Middle frontal gyrus (tissue), 1 donor: ENCODE measurements at regions not wholly inside any gene's neighbourhood (a gene's known extent, or its start where the extent isn't known, plus 50 kb on each side); places are given as distances from the start of the nearest gene placed in this dataset.

Experiments used
- DNase-seq: peaks from one replicate; pipeline ENCODE4 v3.0.0-alpha.2; 2015; ENCODE audit warnings: low spot score; ENCODE audit errors: extremely low spot score

DNA sequence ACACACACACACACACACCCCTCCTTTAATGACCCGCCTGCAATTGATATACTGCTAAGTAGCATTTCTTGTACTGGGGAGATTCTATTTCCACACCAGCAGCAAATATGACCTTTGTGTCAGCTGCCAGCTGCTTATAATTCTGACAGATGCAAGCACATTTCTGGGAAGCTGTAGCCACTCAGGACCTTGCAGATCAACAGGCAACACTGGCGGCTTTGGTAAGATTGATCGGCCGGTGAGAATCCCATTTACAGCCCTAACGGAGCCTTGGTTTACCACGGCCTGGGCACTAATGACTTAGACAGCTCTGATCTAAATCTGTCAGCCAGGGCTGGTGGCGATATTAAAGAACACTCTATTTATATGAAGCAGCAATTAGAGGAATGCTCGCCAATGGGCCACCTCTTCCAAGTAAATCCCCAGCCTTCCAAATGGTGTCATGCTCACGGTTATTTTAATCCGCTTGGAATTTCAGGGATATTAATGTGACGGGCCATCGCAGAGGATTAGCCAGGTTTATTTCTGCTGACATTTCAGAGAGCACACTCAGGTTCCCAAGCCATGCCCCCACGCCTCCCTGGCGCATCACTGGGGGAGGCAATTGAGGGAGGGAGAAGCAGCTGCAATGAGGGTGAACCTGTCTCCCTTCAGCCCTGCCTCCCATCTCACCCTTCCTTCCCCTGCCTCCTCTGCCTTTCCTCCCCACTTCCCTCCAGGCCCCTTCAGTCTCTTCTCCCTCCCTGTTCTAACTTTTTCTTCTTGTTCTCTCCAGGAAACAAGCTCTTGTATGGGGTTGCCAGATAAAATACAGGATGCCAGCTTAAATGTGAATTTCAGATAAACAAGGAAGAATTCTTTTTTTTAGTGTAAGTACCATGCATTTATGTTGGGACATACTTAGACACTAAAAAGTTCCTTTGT, 287.0 kb downstream of the TLE3 start:
- no peak for DNase-seq

DNA sequence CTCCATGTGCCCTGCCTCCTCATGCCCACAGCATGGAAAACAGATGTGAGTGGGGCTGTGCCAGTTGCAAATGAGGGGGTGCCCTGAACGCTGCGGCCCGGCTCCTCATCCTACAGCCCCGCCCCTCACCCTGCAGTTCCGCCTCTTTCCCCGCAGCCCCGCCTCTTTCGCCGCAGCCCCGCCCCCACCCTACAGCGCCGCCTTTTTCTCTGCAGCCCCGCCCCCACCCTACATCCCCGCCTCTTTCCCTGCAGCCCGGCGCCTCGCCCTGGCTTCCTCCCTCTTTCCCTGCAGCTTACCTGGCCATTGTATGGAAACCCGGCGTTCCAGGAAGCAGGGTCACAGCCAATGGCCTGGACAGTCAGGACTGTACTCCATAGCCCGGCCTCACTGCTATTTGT, 284.9 kb downstream of the TLE3 start:
- no peak for DNase-seq

DNA sequence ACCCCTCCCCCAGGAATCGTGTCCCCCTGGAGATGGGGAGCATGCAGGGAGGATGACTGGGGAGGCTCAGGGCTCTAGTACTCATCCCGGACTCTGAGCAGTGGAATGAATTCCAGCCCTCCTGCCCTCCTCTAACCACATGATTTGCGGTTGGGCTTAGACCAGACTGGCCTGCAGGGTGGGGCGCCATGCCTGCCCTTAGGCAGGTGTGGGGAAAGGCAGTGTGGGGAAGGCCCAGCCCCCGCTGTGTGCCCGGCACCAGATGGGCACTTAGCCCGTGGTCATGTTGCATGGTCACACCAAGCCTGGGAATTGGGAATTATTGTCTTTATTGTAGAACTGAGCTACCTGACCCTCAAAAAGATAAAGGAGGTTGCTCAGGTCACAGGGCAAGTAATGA, 283.8 kb downstream of the TLE3 start:
- DNase-seq, result no peak

DNA sequence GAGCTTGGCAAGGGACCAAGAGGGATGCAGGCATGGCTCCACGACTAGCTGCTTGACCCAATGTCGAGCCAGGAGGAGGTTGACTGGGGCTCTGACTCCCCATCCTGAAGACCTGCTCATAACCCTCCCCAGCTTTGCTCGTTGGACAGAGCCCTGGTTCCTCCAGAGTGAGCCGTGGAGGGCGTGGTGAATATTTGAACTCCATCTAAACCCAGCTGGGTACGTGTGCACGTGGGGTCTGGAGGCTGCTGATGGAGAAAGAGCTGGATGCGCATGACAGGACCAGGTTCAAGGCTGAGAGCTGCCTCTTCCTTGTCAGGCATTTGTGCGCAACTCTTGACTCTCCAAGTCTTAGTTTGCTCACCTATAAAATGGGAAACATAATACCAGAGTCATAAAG, 282.8 kb downstream of the TLE3 start:
- no peak for DNase-seq

DNA sequence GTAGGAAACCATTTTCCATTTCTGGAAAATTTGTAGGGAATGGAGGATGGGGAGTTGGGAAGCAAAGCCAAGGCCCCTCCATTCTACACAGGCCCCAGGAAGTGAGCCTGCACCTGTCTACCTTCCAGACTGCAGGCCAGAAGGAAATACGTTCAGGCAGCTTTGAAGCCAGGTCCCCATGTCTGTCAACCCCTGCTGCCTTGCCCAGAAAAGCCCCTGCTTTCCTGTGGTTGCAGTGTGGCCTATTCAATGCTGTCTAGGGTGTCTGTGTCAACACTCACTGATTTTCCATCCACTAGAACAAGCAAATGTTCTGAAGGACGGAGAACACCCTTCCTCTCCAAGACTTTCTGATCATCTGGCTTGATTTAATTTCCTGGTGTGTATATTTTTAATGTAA, 281.9 kb downstream of the TLE3 start:
- DNase-seq, result no peak

DNA sequence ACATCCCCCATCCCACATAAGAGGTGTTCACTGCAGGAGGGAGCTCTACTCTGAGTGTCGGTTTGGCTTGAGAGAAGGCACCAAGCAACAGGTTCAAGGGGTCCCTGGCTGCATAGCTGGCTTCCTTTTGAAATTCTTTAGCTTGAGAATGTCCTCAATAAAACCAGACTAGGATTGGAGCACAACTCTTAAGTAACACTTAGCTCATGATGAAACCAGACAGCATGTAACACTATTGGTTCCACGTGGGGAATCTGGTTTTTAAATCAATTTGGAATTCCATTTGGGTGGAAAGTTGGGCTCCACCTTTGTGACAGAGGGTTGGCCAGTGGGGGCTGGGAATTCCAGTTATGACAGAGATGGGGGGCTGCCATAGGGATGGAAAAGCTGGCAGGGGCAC, 281.2 kb downstream of the TLE3 start:
- DNase-seq, result no peak

DNA sequence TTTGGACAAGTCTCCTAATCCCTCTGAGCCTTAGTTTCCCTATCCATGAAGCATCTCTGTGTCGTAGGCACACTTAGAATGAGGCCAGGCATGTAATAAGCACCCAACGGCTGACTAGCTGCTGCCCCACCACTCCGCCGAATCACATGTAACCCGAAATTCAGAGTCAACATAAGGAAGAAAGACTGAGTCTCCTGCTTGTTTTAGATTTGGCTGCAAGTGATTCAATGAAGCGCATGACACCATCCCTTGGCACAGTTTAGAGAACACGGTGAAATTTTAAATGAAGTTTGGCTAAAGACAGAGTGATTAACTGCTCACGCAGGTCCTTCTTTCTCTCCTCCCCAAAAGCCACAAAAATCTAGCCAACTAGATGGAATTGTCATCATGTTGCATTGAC, 279.2 kb downstream of the TLE3 start:
- no peak for DNase-seq

DNA sequence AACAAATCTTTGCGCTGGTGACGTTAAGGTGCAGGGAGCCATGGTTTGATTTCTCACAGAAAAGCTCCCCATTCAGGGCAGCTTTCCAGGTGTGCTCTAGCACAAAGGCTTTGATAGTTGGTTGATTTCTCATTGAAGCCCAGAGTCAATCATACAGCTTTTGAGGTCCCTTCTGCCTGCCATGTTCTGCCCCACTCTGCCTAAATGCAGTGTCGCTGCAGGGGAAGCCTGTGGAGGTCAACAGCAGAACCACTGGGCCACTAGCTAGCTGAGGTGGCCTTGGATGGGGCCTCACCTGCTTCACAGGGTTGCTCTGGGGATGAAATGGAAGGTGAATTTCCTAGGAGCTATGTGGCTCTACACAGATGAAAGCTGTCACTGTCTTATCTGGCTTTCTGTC, 278.3 kb downstream of the TLE3 start:
- DNase-seq, result no peak

DNA sequence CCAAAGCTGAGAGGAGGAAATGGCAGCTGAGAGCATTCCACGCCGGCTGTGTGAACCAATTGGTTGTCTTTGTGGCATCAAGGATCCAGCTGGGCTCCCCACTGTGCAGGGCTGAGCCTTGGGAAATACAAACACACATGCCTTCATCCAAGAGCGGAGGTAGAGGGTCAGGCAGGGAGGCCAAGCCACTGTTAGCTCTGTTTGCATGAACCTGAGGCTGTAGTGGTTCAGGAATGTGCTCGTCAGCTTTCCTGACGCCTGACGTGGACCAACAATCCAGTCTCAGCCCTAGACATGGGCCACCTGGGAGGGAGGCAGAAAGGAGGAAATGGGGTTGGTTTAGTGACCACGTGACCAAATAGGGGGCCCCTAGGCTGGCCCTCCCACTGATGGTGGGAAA, 276.9 kb downstream of the TLE3 start:
- no peak for DNase-seq

DNA sequence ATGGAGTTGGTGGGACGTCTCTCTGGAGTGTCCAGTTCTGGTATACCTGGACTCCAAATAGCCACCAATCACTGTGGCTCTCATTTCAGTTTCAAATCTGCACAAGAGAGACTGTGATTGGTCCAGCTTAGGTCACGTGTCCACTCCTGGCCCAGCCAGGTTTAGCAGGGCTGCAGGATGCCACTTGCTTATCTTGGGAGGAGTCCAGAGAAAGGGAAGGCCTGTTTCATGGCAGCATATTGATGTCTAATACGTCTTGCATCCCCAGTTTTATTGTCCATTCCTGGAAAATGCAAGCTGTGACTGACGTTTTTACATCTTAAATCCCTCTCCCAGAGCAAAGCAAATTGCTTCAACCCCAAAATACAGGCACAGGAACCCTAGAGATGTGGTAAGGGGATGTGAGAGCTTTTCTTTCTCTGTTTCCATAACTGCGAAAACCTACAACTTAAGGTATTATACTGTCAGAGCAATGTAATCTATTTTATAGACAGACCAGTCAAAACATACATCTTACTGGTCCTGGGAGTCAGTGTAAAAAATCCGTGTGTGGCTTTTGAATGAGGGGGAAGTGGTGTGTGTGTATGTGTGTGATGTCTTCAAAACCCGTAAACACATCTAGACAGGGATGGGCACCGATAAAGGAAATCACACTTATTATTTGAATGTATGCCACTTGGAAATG, 274.4 kb downstream of the TLE3 start:
- DNase-seq, result no peak

DNA sequence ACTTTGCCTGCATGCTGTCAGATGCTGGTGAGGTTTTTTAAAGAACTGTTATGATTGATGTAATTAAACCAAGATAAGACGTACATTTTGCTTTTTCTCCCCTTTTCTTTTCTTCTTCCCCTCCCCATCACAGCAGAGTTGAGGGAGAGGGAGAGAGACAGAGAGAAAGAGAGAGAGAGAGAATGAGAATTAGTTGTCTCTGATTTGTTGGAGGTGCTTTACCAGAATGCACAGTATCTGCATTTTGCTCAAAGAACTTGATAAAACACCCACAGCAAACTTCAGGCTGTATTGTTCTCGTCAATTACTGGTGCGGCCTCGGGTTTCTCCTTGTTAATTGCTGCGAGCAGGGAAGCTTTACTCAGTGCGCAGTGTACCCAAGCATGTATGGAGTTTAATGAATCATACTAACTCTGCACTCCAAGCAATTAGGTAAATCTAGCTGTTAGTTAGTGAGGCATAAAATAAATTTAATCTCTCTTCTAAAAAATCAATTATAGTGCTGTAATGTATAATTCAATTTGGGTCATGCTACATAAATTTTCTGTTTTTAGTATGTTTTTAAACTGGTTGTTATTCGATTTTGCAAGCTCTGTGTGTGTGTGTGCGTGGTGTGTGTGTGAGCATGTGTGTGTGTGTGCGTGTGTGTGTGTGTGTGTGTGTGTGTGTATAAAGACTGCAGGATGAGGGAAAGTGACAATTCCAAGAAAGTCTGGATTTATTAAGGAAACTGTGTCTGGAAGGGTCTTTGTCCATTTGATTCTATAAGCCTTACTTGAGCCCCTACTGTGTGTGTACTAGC, 273.4 kb downstream of the TLE3 start:
- DNase-seq, result no peak

DNA sequence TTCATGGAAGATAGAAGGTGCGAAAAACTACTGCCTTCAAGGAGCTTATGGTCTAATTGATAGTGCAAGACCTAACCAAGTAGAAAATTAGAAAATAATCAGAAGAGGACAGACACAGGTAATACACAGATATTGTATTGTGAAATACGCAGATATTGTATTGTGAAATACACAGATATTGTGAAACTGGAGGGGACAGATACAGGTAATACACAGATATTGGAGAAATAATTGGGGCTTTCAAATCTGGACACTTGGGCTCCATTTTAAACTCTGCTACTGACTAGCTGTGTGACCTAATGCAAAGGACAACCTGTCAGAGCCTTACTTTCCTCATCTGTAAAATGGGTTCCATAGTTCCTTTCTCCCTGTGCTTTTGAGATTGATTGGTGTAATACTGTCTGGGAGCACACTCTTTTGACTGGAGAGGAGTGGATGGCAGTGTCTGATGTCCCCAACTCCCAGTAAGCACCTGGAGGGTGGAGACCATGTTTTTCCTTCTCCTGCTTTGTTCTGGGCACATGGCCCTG, 272.8 kb downstream of the TLE3 start:
- no peak for DNase-seq

DNA sequence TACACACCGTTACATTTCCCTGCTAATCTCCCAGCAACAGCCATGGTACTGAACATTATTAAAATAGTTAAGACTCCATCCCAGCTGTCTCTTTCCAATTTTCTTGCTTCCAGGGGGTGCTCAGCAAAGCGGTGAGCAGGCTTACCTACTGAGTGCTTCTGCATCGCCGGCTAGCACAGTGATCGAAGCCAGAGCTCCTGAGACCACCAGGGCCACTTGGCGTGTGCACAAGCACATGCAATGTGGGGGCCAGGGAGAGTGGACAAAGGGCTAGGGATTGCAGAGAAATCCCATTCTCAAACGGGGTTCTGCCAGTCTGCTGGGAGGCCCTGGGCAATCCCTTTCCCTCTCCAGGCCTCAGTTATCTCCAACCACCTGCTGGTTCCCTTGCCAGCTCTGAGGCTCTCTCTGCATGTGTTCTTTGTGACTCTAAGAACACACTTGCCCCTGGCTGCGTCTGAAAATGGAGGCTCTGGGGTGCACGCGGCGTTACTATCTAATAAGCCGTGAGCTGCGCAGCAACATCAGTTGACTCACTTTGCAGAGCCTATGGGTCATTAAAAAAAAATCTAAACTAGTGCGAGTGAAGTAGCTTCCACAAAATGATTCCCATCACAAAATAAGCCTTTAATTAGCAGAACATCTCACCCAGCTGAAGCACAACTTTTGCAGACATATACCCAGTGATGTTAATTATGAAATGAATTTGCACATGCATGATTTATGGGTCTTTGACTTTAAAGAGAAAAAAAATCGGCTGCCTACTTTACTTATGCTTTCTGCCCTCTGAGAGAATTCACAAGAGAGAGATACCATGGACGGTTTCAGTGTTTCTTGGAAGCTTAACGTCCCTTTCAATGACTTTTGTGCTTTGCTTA, 271.5 kb downstream of the TLE3 start:
- DNase-seq, result no peak

DNA sequence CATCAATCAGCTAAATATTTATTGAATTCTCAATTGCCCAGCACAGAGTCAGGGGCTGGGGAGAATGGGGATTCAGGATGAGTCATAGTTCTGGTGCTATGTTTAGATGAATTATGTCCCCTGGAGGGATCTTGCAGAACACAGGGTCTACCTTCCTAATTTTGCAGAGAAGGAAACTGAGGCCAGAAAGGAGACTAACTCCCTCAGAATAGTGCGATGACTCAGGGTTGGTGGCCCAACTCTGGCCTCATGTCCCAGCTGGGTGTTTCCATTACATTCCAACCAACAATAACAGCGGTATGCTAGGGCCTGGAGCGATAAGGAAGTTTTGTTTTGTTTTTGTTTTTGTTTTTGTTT, 270.9 kb downstream of the TLE3 start:
- DNase-seq, result no peak

DNA sequence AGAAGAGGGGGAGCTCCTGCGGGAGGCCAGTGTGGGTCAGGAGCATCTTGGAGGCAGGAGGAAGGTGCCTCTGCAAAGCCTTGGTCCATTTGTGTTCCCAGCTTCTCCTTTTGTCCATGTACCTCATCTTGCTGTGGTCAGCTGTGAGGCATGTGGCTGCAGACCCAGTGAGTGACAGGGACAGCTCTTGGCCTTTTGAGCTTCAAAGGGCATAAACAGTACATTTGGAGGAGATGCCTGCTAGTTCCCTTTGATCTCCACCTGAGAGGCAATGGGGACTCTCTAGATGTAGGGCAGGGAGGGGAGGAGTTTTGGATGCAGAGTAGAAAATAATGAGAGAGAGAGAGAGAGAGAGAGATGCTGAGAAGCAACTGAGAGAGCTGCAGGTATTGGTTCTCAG, 270.0 kb downstream of the TLE3 start:
- no peak for DNase-seq

DNA sequence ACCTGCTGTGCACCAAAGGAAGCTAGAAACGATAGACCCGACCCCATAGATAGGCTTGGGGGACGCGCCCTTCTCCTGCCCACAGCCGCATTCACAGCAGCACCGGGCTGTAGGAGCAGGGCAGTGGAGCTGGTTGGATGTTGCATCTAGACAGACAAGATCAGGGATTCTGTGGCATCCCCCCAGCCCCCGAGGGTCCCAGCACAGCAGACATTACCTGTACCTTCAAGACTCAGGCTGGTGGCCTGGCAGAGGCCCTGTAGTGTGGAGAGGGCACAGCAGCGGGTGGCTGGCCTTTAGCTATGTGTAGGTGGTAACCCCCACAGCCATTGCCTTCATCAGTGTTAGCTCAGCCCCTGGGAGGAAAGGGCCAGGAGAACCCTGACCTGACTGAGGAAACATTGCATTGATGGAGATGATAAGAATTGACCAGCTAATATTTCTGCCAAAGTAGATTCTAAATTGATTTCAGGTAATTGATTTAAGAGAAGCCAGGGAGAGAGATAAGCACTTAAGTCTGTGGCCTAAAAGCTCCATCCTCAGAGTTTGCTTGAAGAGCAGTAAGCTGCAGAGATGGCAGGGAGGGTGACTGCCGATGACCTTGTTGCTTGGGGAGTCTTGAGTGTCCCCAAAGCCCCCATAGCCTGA, 269.4 kb downstream of the TLE3 start:
- no peak for DNase-seq

DNA sequence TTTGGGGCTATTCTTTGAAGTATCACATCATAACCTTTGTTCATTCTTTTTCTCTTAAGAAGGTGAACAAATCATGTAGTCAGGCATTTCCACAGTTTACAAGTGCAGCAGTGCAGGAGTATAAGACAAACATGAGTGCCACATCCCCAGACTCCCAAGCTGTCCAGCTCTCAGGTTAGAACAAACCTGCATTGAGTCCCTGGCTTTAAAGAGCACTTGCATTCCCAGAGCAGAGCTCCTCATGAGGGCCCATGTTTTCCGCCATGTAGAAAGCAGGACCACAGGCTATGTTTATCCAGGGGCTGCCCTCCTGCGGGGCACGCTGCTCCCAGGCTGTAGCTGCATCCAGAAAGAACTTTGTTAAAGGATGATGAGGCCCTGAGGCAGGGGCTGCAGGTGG, 267.7 kb downstream of the TLE3 start:
- DNase-seq, result no peak

DNA sequence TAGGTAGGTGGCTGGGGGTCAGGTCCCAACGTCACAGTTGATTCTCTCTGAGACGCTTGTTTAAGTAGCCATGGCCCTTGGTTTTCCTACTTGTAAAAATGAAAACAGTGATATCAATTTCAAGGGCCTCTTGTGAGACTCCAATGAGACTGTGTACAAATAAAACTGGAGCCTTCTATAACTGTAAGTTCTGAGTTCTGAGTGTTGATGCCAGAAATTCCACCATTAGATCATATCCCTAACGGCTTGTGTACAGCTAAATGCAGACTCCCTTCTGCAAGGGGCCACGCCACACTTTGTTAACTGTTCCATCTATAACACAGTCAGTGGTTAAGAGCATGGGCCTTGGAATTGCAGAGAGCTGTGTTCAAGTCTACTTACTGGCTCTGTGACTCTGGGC, 267.3 kb downstream of the TLE3 start:
- no peak for DNase-seq

DNA sequence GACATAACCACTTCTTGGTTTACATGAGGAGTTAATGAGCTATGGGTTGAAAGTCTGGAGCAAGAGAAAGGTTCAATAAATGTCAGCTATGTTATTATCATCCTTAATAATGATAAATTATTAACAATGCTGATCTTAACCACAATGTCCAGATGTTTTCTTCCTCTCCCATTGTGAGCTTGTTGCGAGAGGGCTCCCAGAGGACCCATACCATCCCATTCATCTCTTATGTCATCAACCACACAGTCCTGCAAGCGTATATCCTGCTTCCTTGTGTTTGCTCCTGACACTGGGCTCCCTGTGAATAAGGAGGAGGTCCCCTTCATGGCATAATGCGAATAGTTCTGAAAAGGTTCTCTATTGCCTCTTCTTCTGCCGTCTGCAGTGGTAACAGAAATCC, 266.8 kb downstream of the TLE3 start:
- no peak for DNase-seq

DNA sequence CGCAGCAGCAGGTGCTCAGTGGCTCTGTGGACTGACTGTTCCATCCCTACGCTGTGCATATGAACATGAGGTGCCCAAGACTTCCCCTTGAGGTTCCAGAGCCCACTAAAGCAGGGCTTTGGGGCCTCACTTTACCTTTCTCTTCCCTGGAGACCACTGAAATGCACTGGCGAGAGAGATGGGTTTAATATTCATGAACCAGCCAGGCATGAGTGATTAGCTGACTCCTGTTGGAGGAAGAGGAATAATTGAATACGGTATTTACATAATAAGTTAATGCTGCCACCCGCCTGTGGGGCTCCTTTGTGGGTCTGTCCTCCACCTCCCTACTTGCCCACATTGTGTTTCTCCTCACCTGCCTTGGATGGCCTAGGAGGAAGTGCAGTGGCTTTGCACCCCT, 263.4 kb downstream of the TLE3 start:
- no peak for DNase-seq
